Kidney (tissue), 13 donors: ENCODE measurements at regions not wholly inside any gene's neighbourhood (a gene's known extent, or its start where the extent isn't known, plus 50 kb on each side); places are given as distances from the start of the nearest gene placed in this dataset.

Experiments used
- DNase-seq, 5 donors: peaks; one replicate each; pipeline ENCODE4 v3.0.0-alpha.2; 2013 to 2020
- FAIRE-seq: peaks from 2 replicates; lab custom pipeline; 2012; peaks lifted over from hg19 to GRCh38; lab: Jason Lieb, UNC
- H3K27ac ChIP-seq, 2 donors: one replicate each; pipeline ENCODE4 v1.7.0; 2013; ENCODE audit warnings: low read depth in 2 of 2, low read length in 2 of 2, inconsistent platforms in 1 of 2
- H3K27me3 ChIP-seq: one replicate; pipeline ENCODE4 v1.7.1; 2013; ENCODE audit warnings: low read length, inconsistent platforms; ENCODE audit not compliant: control insufficient read depth, insufficient read depth
- H3K36me3 ChIP-seq, 3 donors: one replicate each; pipeline versions ENCODE4 v1.7.0 to v1.7.1; 2013; ENCODE audit warnings: low read length in 3 of 3, control low read depth in 1 of 3, inconsistent platforms in 1 of 3; ENCODE audit not compliant: insufficient read depth in 3 of 3, control insufficient read depth in 2 of 3
- H3K4me1 ChIP-seq, 3 donors: one replicate each; pipeline versions ENCODE4 v1.7.0 to v1.7.1; 2013; ENCODE audit warnings: low read length in 3 of 3, inconsistent platforms in 1 of 3, low read depth in 1 of 3; ENCODE audit not compliant: control insufficient read depth in 2 of 3, insufficient read depth in 2 of 3
- H3K4me3 ChIP-seq, 3 donors: one replicate each; pipeline versions ENCODE4 v1.7.0 to v1.8.1; 2013; ENCODE audit warnings: low read length in 3 of 3, control low read depth in 1 of 3, inconsistent platforms in 1 of 3
- H3K9ac ChIP-seq, 3 donors: one replicate each; pipeline versions ENCODE4 v1.7.0 to v1.7.1; 2013; ENCODE audit warnings: low read length in 3 of 3, control low read depth in 1 of 3, inconsistent platforms in 1 of 3
- H3K9me3 ChIP-seq, 3 donors: one replicate each; pipeline versions ENCODE4 v1.7.0 to v1.7.1; 2013; ENCODE audit warnings: low read length in 3 of 3, control low read depth in 1 of 3, inconsistent platforms in 1 of 3; ENCODE audit not compliant: control insufficient read depth in 2 of 3, insufficient read depth in 1 of 3
- intact Hi-C: fragments of 100-400 bp; cut with DNase I; formaldehyde crosslinking; loops from one replicate; pipeline ENCODE4 v1.11.1; 2022
- TF ChIP-seq, protein P1 (sequence below): IDR thresholded peaks from 3 replicates; pipeline ENCODE4 v1.5.1; 2012; ENCODE audit warnings: mild to moderate bottlenecking, moderate library complexity, borderline replicate concordance; ENCODE audit not compliant: insufficient read depth; ENCODE audit errors: extremely low read depth
- donor health status: control.
- donor health status: control.
- donor health status: control.
- donor health status: control.
- donor health status: control.
- donor health status: DM: yes; HTN: yes; CAD: no.
- donor health status: Normal renal cell carcinoma (clear cell type).

DNA sequence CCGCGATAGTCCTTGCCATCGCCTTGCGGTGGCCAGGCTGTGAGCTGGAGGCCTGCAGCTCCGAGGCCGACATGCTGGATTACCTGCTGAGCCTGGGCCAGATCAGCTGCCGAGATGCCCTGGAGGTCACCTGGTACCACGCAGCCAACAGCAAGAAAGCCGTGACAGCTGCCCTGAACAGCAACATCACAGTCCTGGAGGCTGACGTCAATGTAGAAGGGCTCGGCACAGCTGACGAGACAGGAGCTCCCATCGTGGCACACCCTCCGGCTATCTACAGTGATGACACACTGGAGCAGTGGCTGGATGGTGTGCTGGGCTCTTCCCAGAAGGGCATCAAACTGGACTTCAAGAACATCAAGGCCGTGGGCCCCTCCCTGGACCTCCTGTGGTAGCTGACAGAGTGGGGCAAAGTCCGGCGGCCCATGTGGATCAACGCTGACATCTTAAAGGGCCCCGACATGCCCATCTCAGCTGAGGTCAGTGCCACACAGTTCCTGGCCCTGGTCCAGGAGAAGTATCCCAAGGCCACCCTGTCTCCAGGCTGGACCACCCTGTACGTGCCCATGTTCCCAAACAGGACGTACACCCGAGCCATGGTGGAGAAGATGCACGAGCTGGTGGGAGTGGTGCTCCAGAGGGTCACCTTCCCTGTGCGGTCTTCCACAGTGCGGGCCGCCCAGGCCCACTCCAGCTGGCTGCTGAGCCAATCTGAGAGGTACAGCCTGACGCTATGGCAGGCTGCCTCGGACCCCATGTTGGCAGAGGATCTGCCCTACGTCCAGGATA is 70.2 kb downstream of the FAM43A start:
- Histone ChIP-seq H3K4me3 (no peak overlapping the region), H3K27me3 (no peaks in the 10 kb centered on the region), H3K9ac (no peak overlapping the region), H3K36me3 (no peaks in the 10 kb centered on the region), H3K4me1 (no peaks in the 10 kb centered on the region), H3K27ac (no peak overlapping the region), H3K9me3 (no peaks in the 10 kb centered on the region)
- DNase-seq (peak in 1 of 5 donors; percentile 73), FAIRE-seq (no peak)
- TF ChIP-seq, protein P1, sequence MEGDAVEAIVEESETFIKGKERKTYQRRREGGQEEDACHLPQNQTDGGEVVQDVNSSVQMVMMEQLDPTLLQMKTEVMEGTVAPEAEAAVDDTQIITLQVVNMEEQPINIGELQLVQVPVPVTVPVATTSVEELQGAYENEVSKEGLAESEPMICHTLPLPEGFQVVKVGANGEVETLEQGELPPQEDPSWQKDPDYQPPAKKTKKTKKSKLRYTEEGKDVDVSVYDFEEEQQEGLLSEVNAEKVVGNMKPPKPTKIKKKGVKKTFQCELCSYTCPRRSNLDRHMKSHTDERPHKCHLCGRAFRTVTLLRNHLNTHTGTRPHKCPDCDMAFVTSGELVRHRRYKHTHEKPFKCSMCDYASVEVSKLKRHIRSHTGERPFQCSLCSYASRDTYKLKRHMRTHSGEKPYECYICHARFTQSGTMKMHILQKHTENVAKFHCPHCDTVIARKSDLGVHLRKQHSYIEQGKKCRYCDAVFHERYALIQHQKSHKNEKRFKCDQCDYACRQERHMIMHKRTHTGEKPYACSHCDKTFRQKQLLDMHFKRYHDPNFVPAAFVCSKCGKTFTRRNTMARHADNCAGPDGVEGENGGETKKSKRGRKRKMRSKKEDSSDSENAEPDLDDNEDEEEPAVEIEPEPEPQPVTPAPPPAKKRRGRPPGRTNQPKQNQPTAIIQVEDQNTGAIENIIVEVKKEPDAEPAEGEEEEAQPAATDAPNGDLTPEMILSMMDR, result no peak
- intact Hi-C loops, result no loop called here

DNA sequence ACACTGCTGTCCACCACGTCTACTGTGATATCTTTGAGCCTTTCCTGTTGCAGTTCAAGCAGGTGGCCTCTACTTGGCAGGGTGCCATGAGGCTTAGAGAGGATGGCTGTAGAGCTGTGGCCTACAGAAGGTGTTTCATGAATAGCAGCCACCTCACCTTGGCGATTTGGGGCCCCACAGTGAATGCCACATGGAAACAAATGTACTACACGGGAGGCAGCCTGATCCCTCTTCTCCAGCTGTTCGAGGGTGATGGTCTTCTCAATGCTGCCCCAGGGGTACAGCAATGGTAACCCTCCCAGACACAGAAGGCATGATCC is 70.7 kb downstream of the FAM43A start:
- FAIRE-seq, result no peak
- no peak overlapping the region for H3K4me3 ChIP-seq
- intact Hi-C loops, result no loop called here
- H3K36me3 ChIP-seq, result no peaks in the 10 kb centered on the region
- DNase-seq, result peak in 1 of 5 donors; percentile 44
- H3K9me3 ChIP-seq, result no peaks in the 10 kb centered on the region
- H3K4me1 ChIP-seq, result no peaks in the 10 kb centered on the region
- no peaks in the 10 kb centered on the region for H3K27me3 ChIP-seq
- no peak overlapping the region for H3K27ac ChIP-seq
- no peak overlapping the region for H3K9ac ChIP-seq
- TF ChIP-seq, protein P1, result no peak

DNA sequence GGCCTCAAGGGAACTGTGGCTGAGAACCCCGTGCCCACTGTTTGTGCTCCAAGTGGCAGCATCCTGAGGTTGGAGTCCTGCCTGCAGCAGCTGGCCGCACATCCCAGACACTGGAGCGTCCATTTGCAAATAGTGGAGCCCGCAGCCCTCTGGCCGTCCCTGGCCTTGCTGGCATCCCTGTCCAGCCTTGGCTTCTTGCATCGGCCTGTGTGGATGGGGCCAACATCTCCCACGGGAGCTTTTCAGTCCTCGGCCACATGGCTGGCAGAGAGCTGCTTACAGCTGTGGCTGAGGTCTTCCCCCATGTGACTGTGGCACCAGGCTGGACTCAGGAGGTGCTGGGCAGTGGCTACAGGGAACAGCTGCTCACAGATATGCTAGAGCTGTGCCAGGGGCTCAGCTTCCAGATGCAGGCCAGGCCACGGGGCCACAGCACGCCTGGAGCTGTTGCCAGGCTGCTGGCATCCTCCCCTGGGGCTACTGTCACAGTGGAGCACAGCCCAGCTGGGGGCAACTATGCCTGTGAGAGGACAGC is 71.2 kb downstream of the FAM43A start:
- no peaks in the 10 kb centered on the region for H3K9me3 ChIP-seq
- no peak overlapping the region for H3K27ac ChIP-seq
- H3K36me3 ChIP-seq, result no peaks in the 10 kb centered on the region
- no peaks in the 10 kb centered on the region for H3K27me3 ChIP-seq
- H3K9ac ChIP-seq, result no peak overlapping the region
- H3K4me1 ChIP-seq, result no peaks in the 10 kb centered on the region
- no peak overlapping the region for H3K4me3 ChIP-seq
- FAIRE-seq, result no peak
- intact Hi-C loops, result no loop called here
- TF ChIP-seq, protein P1, result no peak
- peak in 1 of 5 donors; percentile 54 for DNase-seq
